KMS-11 (cell line): ENCODE measurements at regions not wholly inside any gene's neighbourhood (a gene's known extent, or its start where the extent isn't known, plus 50 kb on each side); places are given as distances from the start of the nearest gene placed in this dataset.

ENCODE experiments used
- H2AFZ ChIP-seq: fragments of 200-600 bp; sonication (generic); 2 replicates; pipeline ENCODE4 v1.6.1; 2016; ENCODE audit warnings: antibody characterized with exemption, mixed run types, low read depth
- H3K27ac ChIP-seq: fragments of 200-600 bp; sonication (generic); 2 replicates; pipeline ENCODE4 v1.6.1; 2016; ENCODE audit warnings: mild to moderate bottlenecking, mixed run types
- H3K27me3 ChIP-seq: fragments of 200-600 bp; sonication (generic); 2 replicates; pipeline ENCODE4 v1.6.1; 2017; ENCODE audit warnings: mild to moderate bottlenecking, low read depth, mixed run types, moderate library complexity; ENCODE audit not compliant: insufficient read depth
- H3K36me3 ChIP-seq: fragments of 200-600 bp; sonication (generic); 2 replicates; pipeline ENCODE4 v1.6.1; 2017; ENCODE audit warnings: mild to moderate bottlenecking, mixed run types; ENCODE audit not compliant: insufficient read depth
- H3K4me1 ChIP-seq: fragments of 200-600 bp; sonication (generic); 2 replicates; pipeline ENCODE4 v1.6.1; 2016; ENCODE audit warnings: mild to moderate bottlenecking, low read depth, mixed run types; ENCODE audit not compliant: poor library complexity, severe bottlenecking
- H3K4me2 ChIP-seq: fragments of 200-600 bp; sonication (generic); 2 replicates; pipeline ENCODE4 v1.7.0; 2016; ENCODE audit warnings: mild to moderate bottlenecking, mixed run types
- H3K4me3 ChIP-seq: fragments of 200-600 bp; sonication (generic); IDR thresholded peaks from 2 replicates; pipeline ENCODE4 v1.6.1; 2017; ENCODE audit warnings: low read depth, low read length, mixed read lengths; ENCODE audit not compliant: insufficient read depth
- H3K79me2 ChIP-seq: fragments of 200-600 bp; sonication (generic); 2 replicates; pipeline ENCODE4 v1.6.1; 2016; ENCODE audit warnings: low read depth, mixed run types; ENCODE audit not compliant: insufficient read depth
- H3K9ac ChIP-seq: fragments of 200-600 bp; sonication (generic); 2 replicates; pipeline ENCODE4 v1.6.1; 2016; ENCODE audit warnings: mild to moderate bottlenecking, mixed run types
- H4K20me1 ChIP-seq: fragments of 200-600 bp; sonication (generic); 2 replicates; pipeline ENCODE4 v1.6.1; 2016; ENCODE audit warnings: mild to moderate bottlenecking, mixed run types; ENCODE audit not compliant: insufficient read depth
- TF ChIP-seq, protein P1 (sequence below): fragments of 200-600 bp; sonication (generic); conservative IDR thresholded peaks from 2 replicates; pipeline ENCODE4 v1.6.1; 2017; ENCODE audit warnings: low read depth, mild to moderate bottlenecking, antibody characterized with exemption, low read length, moderate library complexity, mixed read lengths

GRCh38 chr7:110119883-110120581 lies 970.9 kb upstream of the LRRN3 start:
- no peak overlapping the region for H2AFZ ChIP-seq
- no peak overlapping the region for H3K4me2 ChIP-seq

DNA sequence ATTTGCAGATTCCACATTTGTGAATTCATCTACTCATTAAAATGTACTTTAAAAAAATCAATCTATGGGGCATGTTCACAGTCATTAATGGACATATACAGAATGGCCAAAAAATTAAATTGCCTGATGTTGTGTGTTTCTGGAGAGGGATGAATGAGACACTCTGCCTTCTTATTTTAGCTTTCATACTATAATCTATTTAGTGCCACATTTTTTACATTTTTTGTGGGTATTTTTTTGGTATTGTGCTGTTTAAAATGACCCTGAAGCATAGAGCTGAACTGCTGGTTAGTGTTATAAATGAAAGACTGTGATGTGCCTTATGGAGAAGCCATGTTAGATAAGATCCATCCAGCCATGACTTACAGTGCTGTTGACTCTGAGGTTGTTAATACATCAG lies 961.8 kb upstream of the LRRN3 start:
- Histone ChIP-seq H3K4me3 (no peak overlapping the region), H3K9ac (no peak overlapping the region), H3K27ac (no peak overlapping the region), H4K20me1 (no peaks in the 10 kb centered on the region), H3K4me1 (no peaks in the 10 kb centered on the region), H3K79me2 (no peaks in the 10 kb centered on the region), H3K4me2 (no peak overlapping the region), H2AFZ (no peak overlapping the region), H3K36me3 (no peaks in the 10 kb centered on the region), H3K27me3 (no peaks in the 10 kb centered on the region)
- TF ChIP-seq, protein P1, sequence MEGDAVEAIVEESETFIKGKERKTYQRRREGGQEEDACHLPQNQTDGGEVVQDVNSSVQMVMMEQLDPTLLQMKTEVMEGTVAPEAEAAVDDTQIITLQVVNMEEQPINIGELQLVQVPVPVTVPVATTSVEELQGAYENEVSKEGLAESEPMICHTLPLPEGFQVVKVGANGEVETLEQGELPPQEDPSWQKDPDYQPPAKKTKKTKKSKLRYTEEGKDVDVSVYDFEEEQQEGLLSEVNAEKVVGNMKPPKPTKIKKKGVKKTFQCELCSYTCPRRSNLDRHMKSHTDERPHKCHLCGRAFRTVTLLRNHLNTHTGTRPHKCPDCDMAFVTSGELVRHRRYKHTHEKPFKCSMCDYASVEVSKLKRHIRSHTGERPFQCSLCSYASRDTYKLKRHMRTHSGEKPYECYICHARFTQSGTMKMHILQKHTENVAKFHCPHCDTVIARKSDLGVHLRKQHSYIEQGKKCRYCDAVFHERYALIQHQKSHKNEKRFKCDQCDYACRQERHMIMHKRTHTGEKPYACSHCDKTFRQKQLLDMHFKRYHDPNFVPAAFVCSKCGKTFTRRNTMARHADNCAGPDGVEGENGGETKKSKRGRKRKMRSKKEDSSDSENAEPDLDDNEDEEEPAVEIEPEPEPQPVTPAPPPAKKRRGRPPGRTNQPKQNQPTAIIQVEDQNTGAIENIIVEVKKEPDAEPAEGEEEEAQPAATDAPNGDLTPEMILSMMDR = no peak

More at GRCh38 chr7:110119883-110120581, 970.9 kb upstream of the LRRN3 start:
- no peak overlapping the region for H3K9ac ChIP-seq
- TF ChIP-seq, protein P1 = no peak
- H3K4me3 ChIP-seq = no peak overlapping the region
- no peaks in the 10 kb centered on the region for H4K20me1 ChIP-seq
- H3K27me3 ChIP-seq = no peaks in the 10 kb centered on the region
- no peaks in the 10 kb centered on the region for H3K4me1 ChIP-seq
- H3K27ac ChIP-seq = no peak overlapping the region
- no peaks in the 10 kb centered on the region for H3K36me3 ChIP-seq
- no peaks in the 10 kb centered on the region for H3K79me2 ChIP-seq

- H2AFZ ChIP-seq = no peak overlapping the region
- no peaks in the 10 kb centered on the region for H4K20me1 ChIP-seq
- H3K4me3 ChIP-seq = no peak overlapping the region
- no peak overlapping the region for H3K27ac ChIP-seq
- TF ChIP-seq, protein P1 = no peak; the same call in 1 of the 2 replicates
- H3K79me2 ChIP-seq = no peaks in the 10 kb centered on the region
- H3K4me2 ChIP-seq = no peak overlapping the region
- no peaks in the 10 kb centered on the region for H3K36me3 ChIP-seq
- H3K27me3 ChIP-seq = no peaks in the 10 kb centered on the region
- H3K9ac ChIP-seq = no peak overlapping the region
- no peaks in the 10 kb centered on the region for H3K4me1 ChIP-seq
Measured at GRCh38 chr7:110130669-110131068, 960.3 kb upstream of the LRRN3 start.

GRCh38 chr7:110131344-110131743 lies 959.6 kb upstream of the LRRN3 start:
- no peaks in the 10 kb centered on the region for H3K4me1 ChIP-seq
- H4K20me1 ChIP-seq = no peaks in the 10 kb centered on the region
- H2AFZ ChIP-seq = no peak overlapping the region
- TF ChIP-seq, protein P1 = no peak
- no peaks in the 10 kb centered on the region for H3K79me2 ChIP-seq
- H3K4me3 ChIP-seq = no peak overlapping the region
- H3K9ac ChIP-seq = no peak overlapping the region
- H3K4me2 ChIP-seq = no peak overlapping the region
- H3K36me3 ChIP-seq = no peaks in the 10 kb centered on the region
- H3K27me3 ChIP-seq = no peaks in the 10 kb centered on the region
- no peak overlapping the region for H3K27ac ChIP-seq
